HG03097 (cell line): ENCODE measurements at regions not wholly inside any gene's neighbourhood (a gene's known extent, or its start where the extent isn't known, plus 50 kb on each side); places are given as distances from the start of the nearest gene placed in this dataset.
"Not testable (repeated sequence)": the region's sequence is repeated elsewhere in the genome, so short reads cannot be mapped to it uniquely, and the experiment has no call there.

ENCODE experiments used
- ATAC-seq: cut with Tn5 transposase; IDR thresholded peaks from one replicate; pipeline ENCODE4 v1.9.1; 2021; ENCODE audit not compliant: unreplicated experiment, low FRiP score

GRCh38 chr2:14952400-14952963 is 320.0 kb downstream of the LRATD1 start:
- no peak for ATAC-seq

DNA sequence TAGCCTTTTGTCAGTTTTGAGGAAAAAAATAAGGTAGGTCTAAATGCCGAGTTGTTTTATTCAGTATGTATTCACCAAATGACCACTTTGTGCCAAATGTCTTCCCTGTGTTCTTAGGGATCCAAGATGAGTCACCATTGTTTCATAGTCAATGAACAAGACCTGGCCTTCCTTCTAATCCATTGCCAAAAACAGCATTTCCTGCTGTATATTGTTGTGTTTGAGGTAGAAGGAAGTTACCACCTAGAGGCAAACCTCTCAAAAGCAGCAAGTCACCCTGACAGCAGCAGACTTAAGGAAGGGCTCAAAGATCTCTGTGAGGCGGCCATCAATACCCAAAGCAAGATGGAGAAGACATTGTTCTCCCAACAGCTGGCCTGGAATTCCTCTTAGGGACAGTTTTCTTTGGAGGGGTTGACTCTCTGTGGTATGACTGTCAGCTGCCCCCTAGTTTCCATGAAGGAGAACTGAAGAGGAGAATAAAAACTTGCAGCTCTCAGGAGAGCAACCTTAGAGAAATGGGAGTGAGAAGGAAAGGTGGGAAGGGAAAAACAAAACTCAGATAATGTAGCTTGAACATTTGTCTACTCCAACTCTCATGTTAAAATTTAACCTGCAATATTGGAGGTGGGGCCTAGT is 328.3 kb downstream of the LRATD1 start:
- ATAC-seq = no peak

- ATAC-seq = no peak
Observed at GRCh38 chr2:14967729-14968128, 335.2 kb downstream of the LRATD1 start.

DNA sequence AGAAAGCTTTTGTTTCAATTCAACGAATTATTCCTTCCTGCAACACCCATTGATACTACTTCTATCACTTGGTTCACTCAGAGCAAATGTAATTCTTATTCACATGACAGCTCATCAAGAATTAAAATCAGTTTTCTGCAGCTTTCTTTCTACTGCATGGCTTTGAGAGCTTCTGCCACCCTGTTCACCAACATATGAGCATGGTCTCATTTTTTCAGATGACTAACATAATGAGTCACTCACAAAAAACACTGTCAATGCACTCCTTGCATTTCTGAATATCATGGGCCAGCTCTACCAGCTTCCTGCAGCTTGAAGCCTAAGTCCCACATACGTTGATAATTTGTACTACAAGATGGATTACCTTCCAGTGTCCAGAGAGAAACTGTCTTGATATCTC is 342.9 kb downstream of the LRATD1 start:
- no peak for ATAC-seq

- ATAC-seq = no peak
Observed at GRCh38 chr2:14977021-14977420, 344.5 kb downstream of the LRATD1 start.

DNA sequence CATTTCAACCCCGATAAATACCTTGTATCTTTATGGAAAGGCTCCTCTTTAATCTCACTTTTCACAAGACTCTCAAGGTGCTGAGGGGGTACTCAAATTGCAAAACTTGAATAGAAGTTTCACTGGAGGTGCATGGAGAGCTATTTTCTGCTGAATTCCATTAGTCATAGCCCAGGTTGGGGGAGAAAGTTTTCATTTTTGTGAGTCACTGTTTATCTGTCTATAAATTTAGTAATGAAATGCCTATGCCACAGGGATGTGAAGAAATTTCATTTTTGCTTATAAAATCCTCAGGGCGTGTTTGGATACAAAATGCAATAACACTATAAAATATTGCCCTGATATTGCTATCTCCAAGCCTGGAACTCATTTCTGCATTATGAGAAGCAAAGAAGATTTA is 346.3 kb downstream of the LRATD1 start:
- ATAC-seq = no peak

GRCh38 chr2:14982790-14983189 is 350.3 kb downstream of the LRATD1 start:
- ATAC-seq = no peak

DNA sequence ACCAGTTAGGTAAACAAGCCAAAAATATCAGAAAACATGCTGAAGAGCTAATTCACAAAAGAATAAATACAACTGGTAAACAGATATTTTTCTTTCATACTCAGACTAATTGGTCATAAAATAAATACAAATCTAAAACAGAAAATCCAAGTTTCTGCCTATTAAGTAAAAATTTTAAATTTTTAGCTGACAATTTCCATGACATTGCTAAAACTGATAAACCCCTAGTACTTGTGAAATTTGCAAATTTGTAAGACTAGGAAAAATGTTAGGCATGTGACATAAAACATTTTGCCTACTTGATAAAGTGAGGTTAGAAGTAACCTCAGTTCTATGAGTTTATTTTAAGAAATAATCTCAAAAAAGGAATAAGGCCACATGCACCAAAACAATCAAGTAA is 356.1 kb downstream of the LRATD1 start:
- ATAC-seq = no peak

- no peak for ATAC-seq
Observed at GRCh38 chr2:14991723-14992122, 359.2 kb downstream of the LRATD1 start.

GRCh38 chr2:14994721-14995120 is 362.2 kb downstream of the LRATD1 start:
- no peak for ATAC-seq

GRCh38 chr2:14996351-14997014 is 364.0 kb downstream of the LRATD1 start:
- ATAC-seq = no peak

GRCh38 chr2:14998546-14998945 is 366.0 kb downstream of the LRATD1 start:
- no peak for ATAC-seq

DNA sequence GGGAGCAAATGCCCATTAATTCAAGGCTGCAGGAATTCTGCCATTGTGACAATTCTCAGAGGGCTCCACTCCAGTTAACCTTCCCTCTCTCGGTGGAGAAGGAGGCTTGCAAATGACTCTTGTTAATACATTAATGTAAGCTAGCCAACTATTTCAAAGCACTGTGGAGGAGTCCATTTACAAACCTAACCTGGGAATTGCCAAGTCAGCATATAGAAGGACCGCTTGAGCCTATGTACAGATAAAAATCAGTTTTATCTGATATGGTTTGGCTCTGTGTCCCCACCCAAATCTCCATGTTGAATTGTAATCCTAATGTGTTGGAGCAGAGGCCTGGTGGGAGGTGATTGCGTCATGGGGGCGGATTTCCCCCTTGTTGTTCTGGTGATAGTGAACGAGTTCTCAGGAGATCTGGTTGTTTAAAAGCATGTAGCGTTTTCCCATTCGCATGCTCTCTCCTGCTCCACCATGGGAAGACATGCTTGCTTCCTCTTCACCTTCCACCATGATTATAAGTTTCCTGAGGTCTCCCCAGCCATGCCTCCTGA is 366.7 kb downstream of the LRATD1 start:
- no peak for ATAC-seq

- ATAC-seq = not testable (repeated sequence)
Observed at GRCh38 chr2:15002519-15002918, 370.0 kb downstream of the LRATD1 start.

GRCh38 chr2:15006667-15007066 is 374.1 kb downstream of the LRATD1 start:
- peak; percentile 92 for ATAC-seq

- no peak for ATAC-seq
Observed at GRCh38 chr2:15009681-15010080, 377.2 kb downstream of the LRATD1 start.

DNA sequence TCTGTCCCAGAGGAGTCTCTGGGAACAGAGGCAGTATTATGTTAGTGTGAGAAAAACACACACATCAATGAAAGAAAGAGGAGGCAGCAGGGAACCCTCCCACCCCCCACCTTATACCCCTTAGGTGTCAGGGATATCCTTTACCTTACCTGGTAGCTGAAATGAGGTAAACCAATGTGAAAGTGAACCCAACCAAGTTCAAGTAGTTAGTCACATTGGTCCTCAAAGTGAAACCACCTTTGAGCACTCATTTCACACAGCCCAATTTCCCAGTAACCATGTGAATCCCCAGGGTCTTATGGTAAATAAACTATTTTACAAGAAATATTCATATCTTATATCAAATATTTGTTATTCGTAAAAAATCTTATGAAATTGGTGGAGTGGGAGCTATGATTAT is 377.8 kb downstream of the LRATD1 start:
- no peak for ATAC-seq

DNA sequence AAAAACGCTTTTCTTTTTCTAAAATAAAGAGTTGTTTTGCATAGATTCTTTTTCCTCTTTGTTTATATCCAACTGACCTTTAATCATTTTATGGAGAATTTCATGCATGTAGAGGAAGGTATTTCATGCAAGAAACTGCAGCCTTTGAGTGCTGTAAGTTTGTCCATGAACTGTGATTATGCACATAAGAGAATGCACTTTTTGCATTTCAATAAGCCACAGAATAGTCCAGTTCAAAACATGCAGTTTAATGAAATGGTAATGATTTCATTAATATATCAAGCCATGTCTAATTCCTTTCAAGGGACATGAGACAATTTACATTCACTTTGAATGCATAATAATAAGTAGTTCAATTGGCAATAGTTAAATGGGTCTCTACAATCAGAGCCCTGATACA is 386.3 kb downstream of the LRATD1 start:
- no peak for ATAC-seq

GRCh38 chr2:15023221-15023620 is 390.7 kb downstream of the LRATD1 start:
- no peak for ATAC-seq

GRCh38 chr2:15028406-15028805 is 395.9 kb downstream of the LRATD1 start:
- ATAC-seq = no peak

DNA sequence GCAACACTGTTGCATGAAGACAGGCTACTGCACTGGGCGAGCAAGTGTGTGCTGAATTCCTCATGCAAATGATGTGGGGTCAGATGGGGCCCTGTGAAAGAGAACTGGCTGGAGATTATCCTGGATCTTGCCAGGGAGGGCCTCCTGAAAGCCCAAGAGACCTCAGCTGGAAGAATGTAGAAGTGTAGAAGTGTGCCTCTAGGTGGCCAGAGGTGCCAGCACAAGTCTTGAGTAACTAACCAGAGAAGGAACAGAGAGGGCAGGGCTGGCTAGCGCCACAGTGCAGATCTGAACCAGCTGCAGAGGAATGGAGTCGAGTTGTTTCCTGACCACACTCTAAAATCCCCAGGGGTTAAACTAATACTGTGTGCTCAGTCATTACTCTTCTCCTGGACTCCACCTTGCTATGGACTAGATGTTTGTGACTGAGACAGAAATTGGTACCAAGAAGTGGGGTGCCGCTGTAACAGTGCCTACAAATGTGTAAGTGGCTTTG is 399.3 kb downstream of the LRATD1 start:
- no peak for ATAC-seq

- ATAC-seq = no peak
Observed at GRCh38 chr2:15034246-15034645, 401.7 kb downstream of the LRATD1 start.
